ENCODE measurements at regions not wholly inside any gene's neighbourhood (a gene's known extent, or its start where the extent isn't known, plus 50 kb on each side); places are given as distances from the start of the nearest gene placed in this dataset.

GRCh38 chr20:48463916-48464315, 363.9 kb downstream of the PREX1 start:
- DNase-seq (ENCODE audit: low read depth), result peak; percentile 6

- DNase-seq (ENCODE audit: low read depth), result no peak
These were observed 364.6 kb downstream of the PREX1 start for GRCh38 chr20:48463096-48463720.

GRCh38 chr20:48461735-48462119, 366.1 kb downstream of the PREX1 start:
- no peak for DNase-seq (ENCODE audit: low read depth)

GRCh38 chr20:48461091-48461734, 366.6 kb downstream of the PREX1 start:
- no peak for DNase-seq (ENCODE audit: low read depth)

GRCh38 chr20:48460681-48461080, 367.1 kb downstream of the PREX1 start:
- DNase-seq (ENCODE audit: low read depth), result no peak

GRCh38 chr20:48459722-48460395, 367.9 kb downstream of the PREX1 start:
- no peak for DNase-seq (ENCODE audit: low read depth)

GRCh38 chr20:48458601-48459385, 369.0 kb downstream of the PREX1 start:
- DNase-seq (ENCODE audit: low read depth), result no peak

GRCh38 chr20:48458003-48458377, 369.8 kb downstream of the PREX1 start:
- DNase-seq (ENCODE audit: low read depth), result no peak

- no peak for DNase-seq (ENCODE audit: low read depth)
These were observed 370.4 kb downstream of the PREX1 start for GRCh38 chr20:48457193-48458002.

- DNase-seq (ENCODE audit: low read depth), result no peak
These were observed 371.2 kb downstream of the PREX1 start for GRCh38 chr20:48456366-48457192.

- DNase-seq (ENCODE audit: low read depth), result no peak
These were observed 372.0 kb downstream of the PREX1 start for GRCh38 chr20:48455651-48456365.

GRCh38 chr20:48454671-48455490, 372.9 kb downstream of the PREX1 start:
- DNase-seq (ENCODE audit: low read depth), result no peak

GRCh38 chr20:48453477-48454093, 374.2 kb downstream of the PREX1 start:
- no peak for DNase-seq (ENCODE audit: low read depth)

GRCh38 chr20:48451401-48451800, 376.4 kb downstream of the PREX1 start:
- no peak for DNase-seq (ENCODE audit: low read depth)

- DNase-seq (ENCODE audit: low read depth), result peak; percentile 27
These were observed 378.9 kb downstream of the PREX1 start for GRCh38 chr20:48448666-48449600.

GRCh38 chr20:48447456-48447855, 380.3 kb downstream of the PREX1 start:
- no peak for DNase-seq (ENCODE audit: low read depth)

GRCh38 chr20:48445827-48446226, 382.0 kb downstream of the PREX1 start:
- no peak for DNase-seq (ENCODE audit: low read depth)

- no peak for DNase-seq (ENCODE audit: low read depth)
These were observed 383.6 kb downstream of the PREX1 start for GRCh38 chr20:48444249-48444648.
